Loucy (cell line): ENCODE measurements at regions not wholly inside any gene's neighbourhood (a gene's known extent, or its start where the extent isn't known, plus 50 kb on each side); places are given as distances from the start of the nearest gene placed in this dataset.

Experiments
- EZH2phosphoT487 ChIP-seq: fragments of 200-600 bp; IDR thresholded peaks from 2 replicates; pipeline ENCODE4 v1.6.1; 2018; ENCODE audit warnings: antibody characterized with exemption, mild to moderate bottlenecking, moderate library complexity, borderline replicate concordance
- TF ChIP-seq, protein P1 (sequence below): fragments of 200-600 bp; sonication (generic); conservative IDR thresholded peaks from 2 replicates; pipeline ENCODE4 v1.5.1; 2014; ENCODE audit warnings: mild to moderate bottlenecking, antibody characterized with exemption, low read length

DNA sequence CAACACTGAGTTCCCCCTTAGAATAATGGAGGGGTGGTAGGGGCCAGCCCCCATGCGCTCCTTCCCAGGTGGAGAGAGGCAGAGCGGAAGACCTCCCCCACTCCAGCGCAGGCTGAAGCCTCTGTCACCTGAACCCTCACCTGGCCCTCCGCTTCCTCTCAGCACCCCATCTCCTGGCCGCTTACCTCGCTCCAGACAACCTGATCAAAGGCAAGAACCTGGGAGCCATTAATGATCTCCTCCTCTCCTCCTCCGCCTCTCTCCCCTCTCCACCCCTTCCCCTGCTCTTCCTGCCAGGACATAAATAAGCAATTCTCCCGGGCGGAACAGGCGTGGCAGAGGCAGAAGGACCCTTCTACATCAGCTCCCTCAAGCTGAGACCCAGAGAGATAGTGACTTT is 110.2 kb upstream of the LHX1 start:
- no peak for TF ChIP-seq EZH2phosphoT487
- TF ChIP-seq, protein P1, sequence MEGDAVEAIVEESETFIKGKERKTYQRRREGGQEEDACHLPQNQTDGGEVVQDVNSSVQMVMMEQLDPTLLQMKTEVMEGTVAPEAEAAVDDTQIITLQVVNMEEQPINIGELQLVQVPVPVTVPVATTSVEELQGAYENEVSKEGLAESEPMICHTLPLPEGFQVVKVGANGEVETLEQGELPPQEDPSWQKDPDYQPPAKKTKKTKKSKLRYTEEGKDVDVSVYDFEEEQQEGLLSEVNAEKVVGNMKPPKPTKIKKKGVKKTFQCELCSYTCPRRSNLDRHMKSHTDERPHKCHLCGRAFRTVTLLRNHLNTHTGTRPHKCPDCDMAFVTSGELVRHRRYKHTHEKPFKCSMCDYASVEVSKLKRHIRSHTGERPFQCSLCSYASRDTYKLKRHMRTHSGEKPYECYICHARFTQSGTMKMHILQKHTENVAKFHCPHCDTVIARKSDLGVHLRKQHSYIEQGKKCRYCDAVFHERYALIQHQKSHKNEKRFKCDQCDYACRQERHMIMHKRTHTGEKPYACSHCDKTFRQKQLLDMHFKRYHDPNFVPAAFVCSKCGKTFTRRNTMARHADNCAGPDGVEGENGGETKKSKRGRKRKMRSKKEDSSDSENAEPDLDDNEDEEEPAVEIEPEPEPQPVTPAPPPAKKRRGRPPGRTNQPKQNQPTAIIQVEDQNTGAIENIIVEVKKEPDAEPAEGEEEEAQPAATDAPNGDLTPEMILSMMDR, result no peak
